ENCODE measurements at regions not wholly inside any gene's neighbourhood (a gene's known extent, or its start where the extent isn't known, plus 50 kb on each side); places are given as distances from the start of the nearest gene placed in this dataset.
"Not testable (repeated sequence)": the region's sequence is repeated elsewhere in the genome, so short reads cannot be mapped to it uniquely, and the experiment has no call there.

DNA sequence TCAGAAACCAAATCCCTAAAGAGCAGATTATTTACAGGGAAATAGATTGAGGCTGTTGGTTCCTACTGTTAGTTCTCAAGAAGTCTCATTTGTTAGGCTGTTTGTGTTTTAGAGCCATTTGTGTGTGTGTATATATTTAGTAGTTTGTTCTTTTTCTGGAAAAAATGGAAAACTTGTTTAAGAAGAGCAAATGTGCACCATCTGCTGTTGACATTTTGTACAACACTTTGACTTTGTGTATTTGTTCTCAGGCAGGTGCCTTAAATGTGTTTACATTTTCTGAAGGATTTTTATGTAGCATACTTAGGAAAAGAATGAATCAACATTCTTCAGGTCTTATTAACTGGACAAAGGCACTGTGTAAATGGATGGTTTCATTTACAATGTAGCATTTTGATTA lies 163.7 kb upstream of the FOLH1 start:
- not testable (repeated sequence) for H3K27me3 Mint-ChIP-seq (ENCODE audit: low read depth); H3K4me1 Mint-ChIP-seq (ENCODE audit: low read depth); H3K27ac Mint-ChIP-seq; H3K9me3 Mint-ChIP-seq; ATAC-seq (replicated peaks in 1 of 2); DNase-seq; H3K36me3 Mint-ChIP-seq (ENCODE audit: insufficient read depth in 2 of 2); H3K4me3 Mint-ChIP-seq

DNA sequence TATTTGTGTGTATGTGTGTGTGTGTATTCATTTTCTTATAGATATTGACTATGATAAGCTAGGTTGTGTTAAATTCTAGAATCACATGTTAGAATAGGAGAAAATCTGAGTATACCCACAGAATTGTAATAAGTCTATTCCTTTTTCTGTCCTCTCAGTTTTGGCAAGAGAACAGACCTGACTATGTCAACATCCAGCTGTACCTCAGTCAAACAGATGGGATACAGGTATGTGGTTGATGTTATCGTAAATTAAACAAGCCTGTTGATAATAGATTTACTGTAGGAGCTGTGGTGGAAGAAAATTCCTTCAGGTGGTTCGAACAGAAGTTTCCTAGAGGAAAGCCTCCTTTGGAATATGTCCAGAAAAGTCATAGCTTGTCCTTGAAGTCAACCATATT lies 160.2 kb upstream of the FOLH1 start:
- DNase-seq; H3K27me3 Mint-ChIP-seq (ENCODE audit: low read depth); H3K4me3 Mint-ChIP-seq; H3K9me3 Mint-ChIP-seq; H3K36me3 Mint-ChIP-seq (ENCODE audit: insufficient read depth in 2 of 2); ATAC-seq (replicated peaks in 1 of 2); H3K4me1 Mint-ChIP-seq (ENCODE audit: low read depth); H3K27ac Mint-ChIP-seq: not testable (repeated sequence)

DNA sequence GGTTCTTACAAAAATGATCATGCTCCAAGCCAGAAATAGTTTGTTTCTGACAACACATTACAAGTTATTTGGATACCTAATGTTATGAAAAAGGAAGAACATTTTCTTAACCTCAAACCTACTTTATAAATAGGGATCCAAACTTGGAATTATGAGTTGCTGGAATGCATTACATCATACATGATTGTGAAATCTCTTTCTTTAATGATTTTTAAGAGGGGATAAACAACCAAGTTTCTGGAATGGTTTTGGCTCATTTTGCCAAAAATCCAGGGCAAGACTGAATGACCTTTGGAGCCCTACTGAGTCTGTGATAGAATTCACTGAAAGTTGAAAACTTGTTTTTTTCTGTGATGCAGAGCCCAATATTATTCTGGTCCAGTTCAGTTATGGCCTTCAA lies 157.0 kb upstream of the FOLH1 start:
- ATAC-seq (replicated peaks in 1 of 2); H3K9me3 Mint-ChIP-seq: not testable (repeated sequence)

DNA sequence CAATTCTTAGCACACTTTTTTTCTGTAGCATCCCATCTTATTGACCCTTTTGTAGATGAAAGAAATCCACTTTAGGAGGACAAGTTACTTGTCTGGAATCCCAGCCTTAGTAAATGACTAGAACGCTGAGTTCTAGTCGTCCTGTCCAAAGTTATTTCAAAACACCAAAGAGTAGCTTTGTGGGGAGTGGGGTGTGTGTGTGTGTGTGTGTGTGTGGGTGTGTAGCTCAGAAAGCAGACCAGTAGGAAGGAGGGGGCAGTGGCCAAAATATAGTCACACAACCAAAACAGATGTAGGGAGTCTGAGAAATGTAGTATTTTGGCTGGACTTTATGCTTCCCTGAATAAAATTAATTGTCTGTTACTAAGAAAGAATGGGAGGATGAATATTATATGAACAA lies 154.6 kb upstream of the FOLH1 start:
- H3K9me3 Mint-ChIP-seq; H3K4me3 Mint-ChIP-seq; H3K27ac Mint-ChIP-seq; H3K27me3 Mint-ChIP-seq (ENCODE audit: low read depth); ATAC-seq (replicated peaks in 1 of 2); H3K36me3 Mint-ChIP-seq (ENCODE audit: insufficient read depth in 2 of 2); H3K4me1 Mint-ChIP-seq (ENCODE audit: low read depth); DNase-seq: not testable (repeated sequence)

More for the DNA sequence above, 157.0 kb upstream of the FOLH1 start:
- not testable (repeated sequence) for H3K27me3 Mint-ChIP-seq (ENCODE audit: low read depth); H3K4me3 Mint-ChIP-seq; H3K36me3 Mint-ChIP-seq (ENCODE audit: insufficient read depth in 2 of 2); H3K4me1 Mint-ChIP-seq (ENCODE audit: low read depth); DNase-seq; H3K27ac Mint-ChIP-seq

DNA sequence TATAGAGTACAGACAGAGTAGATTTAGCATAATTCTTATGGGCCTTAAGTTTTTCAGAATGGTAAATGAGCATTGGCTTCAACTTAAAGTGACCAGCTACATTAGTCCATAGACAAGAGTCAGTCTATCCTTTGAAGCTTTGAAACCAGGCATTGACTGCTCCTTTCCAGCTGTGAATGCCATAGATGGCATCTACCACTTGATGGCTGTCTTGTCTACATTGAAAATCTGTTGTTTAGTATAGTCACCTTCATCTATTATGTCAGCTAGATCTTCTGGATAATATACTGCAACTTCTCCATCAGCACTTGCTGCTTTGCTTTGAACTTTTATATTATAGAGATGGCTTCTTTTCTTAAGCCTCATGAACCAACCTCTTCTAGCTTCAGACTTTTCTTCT lies 146.1 kb upstream of the FOLH1 start:
- H3K9me3 Mint-ChIP-seq; H3K4me1 Mint-ChIP-seq (ENCODE audit: low read depth); DNase-seq; H3K27me3 Mint-ChIP-seq (ENCODE audit: low read depth); ATAC-seq (replicated peaks in 1 of 2); H3K36me3 Mint-ChIP-seq (ENCODE audit: insufficient read depth in 2 of 2); H3K4me3 Mint-ChIP-seq; H3K27ac Mint-ChIP-seq: not testable (repeated sequence)

DNA sequence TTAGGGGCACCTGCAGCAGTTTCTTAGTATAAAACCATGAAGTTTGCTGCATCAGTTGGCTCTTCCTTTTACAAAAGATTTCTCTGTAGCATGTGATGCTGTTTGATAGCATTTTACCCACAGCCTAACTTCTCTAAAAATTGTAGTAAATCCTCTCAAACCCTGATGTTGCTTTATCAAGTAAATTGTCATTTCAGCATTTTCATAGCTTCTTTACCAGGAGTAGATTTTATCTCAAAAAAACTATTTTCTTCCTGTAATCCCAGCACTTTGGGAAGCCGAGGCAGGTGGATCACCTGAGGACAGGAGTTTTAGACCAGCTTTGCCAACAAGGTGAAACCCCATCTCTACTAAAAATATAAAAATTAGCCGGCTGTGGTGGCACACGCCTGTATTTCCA lies 144.5 kb upstream of the FOLH1 start:
- H3K27ac Mint-ChIP-seq; DNase-seq; H3K36me3 Mint-ChIP-seq (ENCODE audit: insufficient read depth in 2 of 2); H3K4me3 Mint-ChIP-seq; H3K27me3 Mint-ChIP-seq (ENCODE audit: low read depth); H3K4me1 Mint-ChIP-seq (ENCODE audit: low read depth); H3K9me3 Mint-ChIP-seq; ATAC-seq (replicated peaks in 1 of 2): not testable (repeated sequence)

DNA sequence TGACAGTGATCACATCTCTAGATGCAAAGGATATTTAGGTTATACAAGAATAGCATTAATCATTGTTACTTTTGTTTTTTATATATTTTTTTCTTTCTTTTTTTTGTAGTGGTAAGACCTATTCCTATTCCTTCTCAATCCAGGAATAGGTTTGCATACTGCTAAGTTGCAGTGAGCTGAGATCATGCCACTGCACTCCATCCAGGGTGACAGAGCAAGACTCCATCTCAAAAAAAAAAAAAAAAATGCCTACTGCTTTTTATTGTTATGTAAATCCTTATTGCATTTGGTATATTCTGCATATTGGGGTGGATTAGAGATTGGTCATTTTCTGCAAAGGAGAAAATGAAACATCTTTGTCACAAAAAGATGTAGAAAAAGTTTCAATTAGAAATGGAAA lies 138.2 kb upstream of the FOLH1 start:
- H3K4me1 Mint-ChIP-seq (ENCODE audit: low read depth); H3K9me3 Mint-ChIP-seq; H3K27me3 Mint-ChIP-seq (ENCODE audit: low read depth); ATAC-seq (replicated peaks in 1 of 2); H3K36me3 Mint-ChIP-seq (ENCODE audit: insufficient read depth in 2 of 2); DNase-seq; H3K4me3 Mint-ChIP-seq; H3K27ac Mint-ChIP-seq: not testable (repeated sequence)

DNA sequence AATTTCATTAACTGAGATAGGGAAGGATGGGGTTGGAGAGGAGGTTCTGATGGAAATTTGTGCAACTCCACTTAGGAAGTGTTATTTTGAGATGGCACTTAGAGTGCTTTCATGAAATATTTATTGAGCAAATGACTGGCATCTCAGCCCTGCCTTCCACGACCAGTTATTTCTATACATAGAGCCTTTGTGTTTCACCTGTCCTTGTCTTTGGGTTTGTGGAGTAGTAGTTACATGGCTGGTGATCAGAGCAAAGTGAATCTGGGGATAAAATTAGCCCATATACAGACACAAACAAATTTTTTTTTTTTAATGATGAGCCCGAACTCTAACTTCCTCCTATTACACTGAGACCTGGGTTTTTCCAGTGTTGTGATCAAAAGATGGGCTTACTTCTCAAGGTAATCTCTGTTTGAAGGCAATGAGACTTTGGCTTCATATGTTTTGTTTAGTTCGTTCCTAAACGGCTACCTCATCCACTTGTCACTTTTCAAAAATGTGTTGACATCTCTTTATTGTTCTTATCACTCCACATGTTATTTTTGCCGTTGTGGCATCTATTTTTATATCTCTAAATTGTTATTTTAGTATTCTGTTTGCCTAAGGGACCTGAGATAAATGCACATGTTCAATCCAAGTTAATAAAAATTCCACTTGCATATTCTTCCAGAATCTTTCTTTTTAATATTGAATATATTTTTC lies 120.2 kb upstream of the FOLH1 start:
- not testable (repeated sequence) for H3K36me3 Mint-ChIP-seq (ENCODE audit: insufficient read depth in 2 of 2); ATAC-seq (replicated peaks in 1 of 2); DNase-seq; H3K27ac Mint-ChIP-seq; H3K4me1 Mint-ChIP-seq (ENCODE audit: low read depth); H3K27me3 Mint-ChIP-seq (ENCODE audit: low read depth); H3K4me3 Mint-ChIP-seq
- H3K9me3 Mint-ChIP-seq = peaks cover 4 to 12% of the 10 kb centered on the region in 2 donors

DNA sequence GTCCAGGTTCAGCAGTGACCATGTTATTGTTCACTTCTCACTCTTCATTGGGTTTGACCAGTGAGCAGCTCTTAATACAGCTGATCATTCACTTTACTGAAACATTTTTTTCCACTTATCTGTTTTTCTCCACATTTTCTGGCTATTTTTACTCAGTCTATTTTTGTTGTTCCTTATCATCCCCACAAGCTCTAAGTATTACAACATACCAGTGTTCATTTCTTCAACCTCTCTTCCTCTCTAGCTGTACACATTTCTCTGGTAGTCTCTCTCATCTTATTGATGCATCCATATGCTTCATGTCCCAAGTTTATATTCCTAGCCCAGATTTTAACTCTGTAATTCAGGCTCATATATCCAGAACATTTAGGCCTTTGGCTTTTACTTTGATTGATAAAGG lies 119.4 kb upstream of the FOLH1 start:
- not testable (repeated sequence) for H3K27me3 Mint-ChIP-seq (ENCODE audit: low read depth); H3K36me3 Mint-ChIP-seq (ENCODE audit: insufficient read depth in 2 of 2); H3K4me1 Mint-ChIP-seq (ENCODE audit: low read depth); ATAC-seq (replicated peaks in 1 of 2); DNase-seq; H3K27ac Mint-ChIP-seq; H3K4me3 Mint-ChIP-seq
- peaks cover 4 to 10% of the 10 kb centered on the region in 2 donors for H3K9me3 Mint-ChIP-seq

DNA sequence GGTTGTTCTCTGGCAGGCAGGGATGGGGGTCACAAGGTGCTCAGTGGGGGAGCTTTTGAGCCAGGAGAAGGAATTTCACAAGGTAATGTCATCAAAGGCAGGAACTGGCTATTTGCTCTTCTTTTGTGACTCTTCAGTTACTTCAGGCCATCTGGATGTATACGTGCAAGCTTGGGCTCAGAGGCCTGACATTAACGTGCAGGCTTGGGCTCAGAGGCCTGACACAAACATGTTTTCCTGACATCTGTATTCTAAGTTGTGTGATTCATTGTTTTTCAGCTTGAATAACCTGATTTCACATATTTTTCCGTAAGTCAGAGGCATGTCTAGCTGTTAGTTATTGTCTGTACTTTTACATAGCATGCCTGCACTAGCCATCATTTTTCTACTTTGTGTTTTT lies 118.2 kb upstream of the FOLH1 start:
- not testable (repeated sequence) for H3K36me3 Mint-ChIP-seq (ENCODE audit: insufficient read depth in 2 of 2); H3K27ac Mint-ChIP-seq; DNase-seq; H3K4me1 Mint-ChIP-seq (ENCODE audit: low read depth); H3K27me3 Mint-ChIP-seq (ENCODE audit: low read depth); ATAC-seq (replicated peaks in 1 of 2); H3K4me3 Mint-ChIP-seq
- H3K9me3 Mint-ChIP-seq = peaks cover 4 to 10% of the 10 kb centered on the region in 2 donors

DNA sequence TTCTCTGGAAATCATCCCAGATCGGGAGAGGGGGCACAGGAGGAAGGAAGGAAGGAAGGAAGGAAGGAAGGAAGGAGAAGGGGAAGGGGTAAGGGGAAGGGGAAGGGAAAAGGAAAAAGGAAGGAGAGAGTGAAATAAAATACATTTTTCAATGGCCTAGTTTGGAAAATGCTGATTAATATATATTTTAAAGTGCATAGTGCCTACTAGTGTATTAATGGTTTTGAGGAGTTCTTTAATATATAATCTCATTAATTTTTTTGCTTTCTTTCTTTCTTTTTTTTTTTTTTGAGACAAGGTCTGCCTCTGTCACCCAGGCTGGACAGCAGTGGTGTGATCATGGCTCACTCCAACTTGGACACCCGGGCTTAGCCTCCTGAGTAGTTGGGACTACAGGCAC lies 107.8 kb upstream of the FOLH1 start:
- H3K9me3 Mint-ChIP-seq = peaks cover 4 to 7% of the 10 kb centered on the region in 2 donors
- H3K36me3 Mint-ChIP-seq (ENCODE audit: insufficient read depth in 2 of 2) = no peaks in the 10 kb centered on the region
- no peak overlapping the region for H3K27ac Mint-ChIP-seq
- H3K4me3 Mint-ChIP-seq = no peak overlapping the region
- ATAC-seq (replicated peaks in 1 of 2) (no peak), DNase-seq (no peak)
- no peaks in the 10 kb centered on the region for H3K4me1 Mint-ChIP-seq (ENCODE audit: low read depth)
- no peaks in the 10 kb centered on the region for H3K27me3 Mint-ChIP-seq (ENCODE audit: low read depth)

DNA sequence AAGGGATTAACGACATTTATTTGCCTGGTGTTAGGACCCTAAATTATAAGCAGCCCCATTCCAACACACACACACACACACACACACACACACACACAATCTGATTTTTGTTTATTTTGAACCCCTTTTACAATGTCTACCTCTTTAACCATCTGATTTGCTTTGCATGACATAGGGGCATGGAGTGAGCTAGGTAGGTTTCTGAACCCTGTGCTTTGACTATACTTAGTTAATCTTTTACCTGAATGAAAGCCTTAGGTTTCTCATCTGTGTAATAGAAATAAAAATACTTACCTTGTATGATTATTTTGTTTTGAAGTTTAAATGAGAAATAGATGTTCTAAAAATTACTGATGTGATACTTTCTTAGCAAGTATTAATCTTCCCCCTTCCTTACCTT lies 94.7 kb upstream of the FOLH1 start:
- Mint-ChIP-seq H3K36me3 (ENCODE audit: insufficient read depth in 2 of 2) (no peaks in the 10 kb centered on the region), H3K9me3 (peaks cover 0 to 2% of the 10 kb centered on the region in 2 donors), H3K27me3 (ENCODE audit: low read depth) (no peaks in the 10 kb centered on the region), H3K27ac (no peak overlapping the region), H3K4me1 (ENCODE audit: low read depth) (no peaks in the 10 kb centered on the region), H3K4me3 (no peak overlapping the region)
- ATAC-seq (replicated peaks in 1 of 2) (no peak), DNase-seq (no peak)

DNA sequence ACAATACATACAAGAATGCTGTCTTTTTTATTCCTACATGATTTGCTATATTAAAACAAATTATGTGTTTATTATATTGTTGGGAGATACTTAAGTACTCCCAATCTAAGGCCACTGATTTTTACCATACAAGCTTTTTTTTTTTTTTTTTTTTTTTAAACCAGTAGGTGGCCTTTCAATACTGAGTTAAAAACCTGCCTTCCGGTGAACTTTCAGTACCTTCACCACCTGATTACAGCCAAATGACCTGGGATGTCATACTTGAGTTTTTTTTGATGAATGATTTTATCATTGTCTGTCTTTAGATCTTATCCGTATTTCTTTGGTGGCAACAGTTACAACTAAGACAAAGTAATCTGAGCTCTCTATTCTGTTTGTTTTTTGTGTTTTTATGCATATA lies 94.0 kb upstream of the FOLH1 start:
- Mint-ChIP-seq H3K4me1 (ENCODE audit: low read depth) (no peaks in the 10 kb centered on the region), H3K4me3 (no peak overlapping the region), H3K27me3 (ENCODE audit: low read depth) (no peaks in the 10 kb centered on the region), H3K36me3 (ENCODE audit: insufficient read depth in 2 of 2) (no peaks in the 10 kb centered on the region), H3K27ac (no peak overlapping the region), H3K9me3 (peaks cover 4 to 7% of the 10 kb centered on the region in 2 donors)
- no peak for DNase-seq
- ATAC-seq (replicated peaks in 1 of 2) = no peak

DNA sequence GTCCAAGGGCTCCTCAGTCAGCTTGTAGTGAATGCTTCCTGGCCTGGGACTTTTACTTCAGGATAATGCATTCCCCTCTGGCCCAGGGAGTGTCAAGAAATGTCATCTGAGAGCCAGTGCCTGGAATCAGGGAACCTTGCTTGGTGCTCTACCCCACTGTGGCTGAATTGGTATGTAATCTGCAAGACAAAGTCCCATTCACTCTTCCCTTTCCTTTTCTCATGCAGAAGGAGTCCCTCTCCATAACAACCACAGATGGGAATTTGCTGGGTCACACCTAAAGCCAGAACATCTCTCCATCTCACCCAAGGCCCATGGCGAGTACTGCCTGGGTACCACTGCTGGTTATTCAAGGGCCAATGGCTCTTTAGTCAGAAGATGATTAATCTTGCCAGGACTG lies 89.6 kb upstream of the FOLH1 start:
- H3K27ac Mint-ChIP-seq; H3K27me3 Mint-ChIP-seq (ENCODE audit: low read depth); DNase-seq; H3K9me3 Mint-ChIP-seq; ATAC-seq (replicated peaks in 1 of 2); H3K36me3 Mint-ChIP-seq (ENCODE audit: insufficient read depth in 2 of 2); H3K4me3 Mint-ChIP-seq; H3K4me1 Mint-ChIP-seq (ENCODE audit: low read depth): not testable (repeated sequence)
